D721Med (cell line): ENCODE measurements at regions not wholly inside any gene's neighbourhood (a gene's known extent, or its start where the extent isn't known, plus 50 kb on each side); places are given as distances from the start of the nearest gene placed in this dataset.

Source experiments
- DNase-seq: peaks from one replicate; pipeline ENCODE4 v3.0.0; 2011; ENCODE audit warnings: low spot score; ENCODE audit not compliant: insufficient read length
- FAIRE-seq: peaks from 2 replicates; lab custom pipeline; 2011; peaks lifted over from hg19 to GRCh38; lab: Jason Lieb, UNC
- TF ChIP-seq, protein P1 (sequence below): IDR thresholded peaks from 2 replicates; pipeline ENCODE4 v1.5.1; 2012; ENCODE audit warnings: mild to moderate bottlenecking, control low read depth; ENCODE audit not compliant: insufficient read depth; ENCODE audit errors: missing control alignments

GRCh38 chr20:11156922-11157321 lies 483.1 kb upstream of the JAG1 start:
- TF ChIP-seq, protein P1, sequence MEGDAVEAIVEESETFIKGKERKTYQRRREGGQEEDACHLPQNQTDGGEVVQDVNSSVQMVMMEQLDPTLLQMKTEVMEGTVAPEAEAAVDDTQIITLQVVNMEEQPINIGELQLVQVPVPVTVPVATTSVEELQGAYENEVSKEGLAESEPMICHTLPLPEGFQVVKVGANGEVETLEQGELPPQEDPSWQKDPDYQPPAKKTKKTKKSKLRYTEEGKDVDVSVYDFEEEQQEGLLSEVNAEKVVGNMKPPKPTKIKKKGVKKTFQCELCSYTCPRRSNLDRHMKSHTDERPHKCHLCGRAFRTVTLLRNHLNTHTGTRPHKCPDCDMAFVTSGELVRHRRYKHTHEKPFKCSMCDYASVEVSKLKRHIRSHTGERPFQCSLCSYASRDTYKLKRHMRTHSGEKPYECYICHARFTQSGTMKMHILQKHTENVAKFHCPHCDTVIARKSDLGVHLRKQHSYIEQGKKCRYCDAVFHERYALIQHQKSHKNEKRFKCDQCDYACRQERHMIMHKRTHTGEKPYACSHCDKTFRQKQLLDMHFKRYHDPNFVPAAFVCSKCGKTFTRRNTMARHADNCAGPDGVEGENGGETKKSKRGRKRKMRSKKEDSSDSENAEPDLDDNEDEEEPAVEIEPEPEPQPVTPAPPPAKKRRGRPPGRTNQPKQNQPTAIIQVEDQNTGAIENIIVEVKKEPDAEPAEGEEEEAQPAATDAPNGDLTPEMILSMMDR, result no peak
- FAIRE-seq (no peak), DNase-seq (no peak)

DNA sequence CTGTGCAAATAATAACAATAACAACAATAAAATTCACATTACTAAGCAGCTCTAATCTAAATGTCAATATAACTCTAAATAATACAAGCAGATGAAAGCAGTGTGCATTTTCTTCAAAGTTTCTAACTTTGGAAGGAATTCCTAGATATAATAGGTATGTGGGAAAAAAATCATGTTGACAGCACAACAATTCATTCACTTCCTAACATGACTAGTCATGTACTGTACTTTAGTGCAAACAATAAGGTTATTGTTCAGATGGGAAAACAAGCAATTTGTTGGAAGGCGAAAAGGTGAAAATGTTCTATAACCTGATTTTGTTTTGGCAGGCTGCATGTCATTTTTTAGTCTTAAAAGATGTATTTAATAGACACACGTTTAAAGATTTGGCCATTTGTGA lies 484.3 kb upstream of the JAG1 start:
- DNase-seq, result no peak
- TF ChIP-seq, protein P1, result no peak
- FAIRE-seq, result no peak

GRCh38 chr20:11158589-11158988 lies 484.8 kb upstream of the JAG1 start:
- DNase-seq (no peak), FAIRE-seq (no peak)

GRCh38 chr20:11159728-11160127 lies 485.9 kb upstream of the JAG1 start:
- DNase-seq (no peak), FAIRE-seq (no peak)
- TF ChIP-seq, protein P1, result no peak

More at GRCh38 chr20:11158589-11158988, 484.8 kb upstream of the JAG1 start:
- TF ChIP-seq, protein P1, result no peak

DNA sequence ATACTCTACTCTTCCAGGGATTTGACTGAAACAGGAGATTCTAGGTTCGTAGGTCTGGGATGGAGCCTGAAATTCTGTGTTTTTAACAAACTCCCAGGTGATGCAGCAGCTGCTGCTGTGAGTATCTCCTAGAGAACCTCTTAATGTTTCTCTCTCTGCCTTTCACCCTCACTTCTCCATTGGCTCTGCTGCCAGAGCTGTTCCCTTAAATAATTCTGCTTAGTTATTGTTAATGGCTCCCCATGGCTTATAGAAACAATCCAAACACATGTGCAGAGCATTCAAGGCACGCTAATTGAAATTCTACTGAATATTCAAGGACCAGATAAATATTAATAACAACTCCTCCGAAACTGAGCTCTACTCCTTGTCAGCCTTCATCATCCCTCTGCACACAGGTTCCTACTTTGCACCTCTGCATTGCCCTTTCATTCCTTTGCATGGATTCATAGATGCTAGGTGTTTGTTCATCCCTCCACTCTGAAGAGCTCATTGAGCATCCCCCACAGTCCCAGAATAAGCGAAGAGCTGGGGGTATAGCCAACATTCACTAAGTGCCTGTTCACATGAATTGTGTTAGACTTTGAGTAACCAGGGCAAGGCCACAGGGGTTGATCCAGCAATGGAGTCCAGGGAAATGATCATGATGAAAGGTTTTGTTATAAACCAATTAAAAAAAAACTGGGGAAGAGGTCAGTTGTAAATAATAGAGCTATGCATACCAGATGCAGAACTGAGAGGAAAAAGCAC lies 488.4 kb upstream of the JAG1 start:
- DNase-seq (no peak), FAIRE-seq (no peak)
- TF ChIP-seq, protein P1, result no peak

- TF ChIP-seq, protein P1, result no peak
- no peak for FAIRE-seq
- DNase-seq, result no peak
These were observed 492.0 kb upstream of the JAG1 start for GRCh38 chr20:11165789-11166188.

- no peak for FAIRE-seq
- no peak for DNase-seq
- TF ChIP-seq, protein P1, result no peak
These were observed 492.9 kb upstream of the JAG1 start for GRCh38 chr20:11166712-11167111.
